NOMO-1 treated with DMSO at 0.1 percent for 48 hours (cell line): ENCODE measurements at regions not wholly inside any gene's neighbourhood (a gene's known extent, or its start where the extent isn't known, plus 50 kb on each side); places are given as distances from the start of the nearest gene placed in this dataset.

Experiments used
- DNase-seq: peaks from one replicate; lab custom pipeline; 2025; ENCODE audit not compliant: unreplicated experiment; lab: John Stamatoyannopoulos, UW

- no peak for DNase-seq
Measured at GRCh38 chr12:115108129-115109100, 424.4 kb upstream of the TBX3 start.

GRCh38 chr12:115103884-115104883 is 420.2 kb upstream of the TBX3 start:
- no peak for DNase-seq

- no peak for DNase-seq
Measured at GRCh38 chr12:115102450-115102849, 418.5 kb upstream of the TBX3 start.

- DNase-seq, result no peak
Measured at GRCh38 chr12:115101520-115101919, 417.5 kb upstream of the TBX3 start.

- DNase-seq, result no peak
Measured at GRCh38 chr12:115097416-115097815, 413.4 kb upstream of the TBX3 start.

GRCh38 chr12:115096588-115097397 is 412.8 kb upstream of the TBX3 start:
- no peak for DNase-seq

- DNase-seq, result no peak
Measured at GRCh38 chr12:115095073-115095748, 411.2 kb upstream of the TBX3 start.

- no peak for DNase-seq
Measured at GRCh38 chr12:115094163-115094816, 410.3 kb upstream of the TBX3 start.

GRCh38 chr12:115093261-115093660 is 409.3 kb upstream of the TBX3 start:
- DNase-seq, result no peak

- DNase-seq, result no peak
Measured at GRCh38 chr12:115090783-115091182, 406.8 kb upstream of the TBX3 start.

GRCh38 chr12:115088995-115089841 is 405.2 kb upstream of the TBX3 start:
- DNase-seq, result no peak

GRCh38 chr12:115088328-115088994 is 404.5 kb upstream of the TBX3 start:
- DNase-seq, result no peak

- no peak for DNase-seq
Measured at GRCh38 chr12:115085594-115085993, 401.6 kb upstream of the TBX3 start.

GRCh38 chr12:115079760-115080159 is 395.8 kb upstream of the TBX3 start:
- DNase-seq, result no peak

- DNase-seq, result no peak
Measured at GRCh38 chr12:115078990-115079389, 395.0 kb upstream of the TBX3 start.

GRCh38 chr12:115078334-115078733 is 394.4 kb upstream of the TBX3 start:
- no peak for DNase-seq

- no peak for DNase-seq
Measured at GRCh38 chr12:115075552-115076170, 391.7 kb upstream of the TBX3 start.

- no peak for DNase-seq
Measured at GRCh38 chr12:115074617-115075016, 390.6 kb upstream of the TBX3 start.
